Bronchial epithelial cell (primary cell): ENCODE measurements at regions not wholly inside any gene's neighbourhood (a gene's known extent, or its start where the extent isn't known, plus 50 kb on each side); places are given as distances from the start of the nearest gene placed in this dataset.

Experiments
- DNase-seq: peaks from one replicate; pipeline ENCODE4 v3.0.0-alpha.2; 2010; ENCODE audit warnings: low read depth
- FAIRE-seq: peaks from 2 replicates; lab custom pipeline; 2011; peaks lifted over from hg19 to GRCh38; lab: Jason Lieb, UNC
- H3K27me3 ChIP-seq: 2 replicates; pipeline ENCODE4 v1.5.1; 2011; ENCODE audit warnings: low read length; ENCODE audit not compliant: control insufficient read depth, insufficient read depth
- H3K36me3 ChIP-seq: 2 replicates; pipeline ENCODE4 v1.5.1; 2011; ENCODE audit warnings: low read length; ENCODE audit not compliant: control insufficient read depth, insufficient read depth
- H3K4me3 ChIP-seq: 2 replicates; pipeline ENCODE4 v1.5.1; 2011; ENCODE audit warnings: mild to moderate bottlenecking, low read depth, low read length, control low read depth
- TF ChIP-seq, protein P1 (sequence below): IDR thresholded peaks from 2 replicates; pipeline ENCODE4 v1.5.1; 2011; ENCODE audit warnings: mild to moderate bottlenecking, moderate library complexity, low read length, control low read depth, inconsistent platforms; ENCODE audit not compliant: insufficient read depth, severe bottlenecking

DNA sequence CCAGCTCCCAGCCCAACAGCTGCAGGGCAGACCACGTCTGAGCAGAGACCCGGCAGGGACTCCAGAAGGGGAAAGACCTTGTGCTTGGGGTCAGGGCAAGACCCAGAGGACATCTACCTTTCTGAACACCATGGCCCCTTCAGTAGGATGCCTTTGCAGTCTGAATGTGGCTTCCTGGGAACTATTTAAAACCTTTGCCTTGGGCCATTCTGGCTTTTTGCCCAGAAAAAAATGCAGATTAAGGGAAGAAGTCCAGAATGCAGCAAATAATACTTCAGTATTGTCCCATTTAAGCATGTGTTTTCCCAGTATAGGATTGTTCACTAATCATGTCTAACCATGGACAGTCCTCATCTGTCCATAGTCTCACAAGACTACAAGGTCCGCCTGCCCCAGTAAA, 67.5 kb upstream of the ERCC6L2 start:
- no peaks in the 10 kb centered on the region for H3K27me3 ChIP-seq
- H3K4me3 ChIP-seq, result no peak overlapping the region
- TF ChIP-seq, protein P1, sequence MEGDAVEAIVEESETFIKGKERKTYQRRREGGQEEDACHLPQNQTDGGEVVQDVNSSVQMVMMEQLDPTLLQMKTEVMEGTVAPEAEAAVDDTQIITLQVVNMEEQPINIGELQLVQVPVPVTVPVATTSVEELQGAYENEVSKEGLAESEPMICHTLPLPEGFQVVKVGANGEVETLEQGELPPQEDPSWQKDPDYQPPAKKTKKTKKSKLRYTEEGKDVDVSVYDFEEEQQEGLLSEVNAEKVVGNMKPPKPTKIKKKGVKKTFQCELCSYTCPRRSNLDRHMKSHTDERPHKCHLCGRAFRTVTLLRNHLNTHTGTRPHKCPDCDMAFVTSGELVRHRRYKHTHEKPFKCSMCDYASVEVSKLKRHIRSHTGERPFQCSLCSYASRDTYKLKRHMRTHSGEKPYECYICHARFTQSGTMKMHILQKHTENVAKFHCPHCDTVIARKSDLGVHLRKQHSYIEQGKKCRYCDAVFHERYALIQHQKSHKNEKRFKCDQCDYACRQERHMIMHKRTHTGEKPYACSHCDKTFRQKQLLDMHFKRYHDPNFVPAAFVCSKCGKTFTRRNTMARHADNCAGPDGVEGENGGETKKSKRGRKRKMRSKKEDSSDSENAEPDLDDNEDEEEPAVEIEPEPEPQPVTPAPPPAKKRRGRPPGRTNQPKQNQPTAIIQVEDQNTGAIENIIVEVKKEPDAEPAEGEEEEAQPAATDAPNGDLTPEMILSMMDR, result no peak
- no peaks in the 10 kb centered on the region for H3K36me3 ChIP-seq
- peak; percentile 8 for DNase-seq
- no peak for FAIRE-seq

DNA sequence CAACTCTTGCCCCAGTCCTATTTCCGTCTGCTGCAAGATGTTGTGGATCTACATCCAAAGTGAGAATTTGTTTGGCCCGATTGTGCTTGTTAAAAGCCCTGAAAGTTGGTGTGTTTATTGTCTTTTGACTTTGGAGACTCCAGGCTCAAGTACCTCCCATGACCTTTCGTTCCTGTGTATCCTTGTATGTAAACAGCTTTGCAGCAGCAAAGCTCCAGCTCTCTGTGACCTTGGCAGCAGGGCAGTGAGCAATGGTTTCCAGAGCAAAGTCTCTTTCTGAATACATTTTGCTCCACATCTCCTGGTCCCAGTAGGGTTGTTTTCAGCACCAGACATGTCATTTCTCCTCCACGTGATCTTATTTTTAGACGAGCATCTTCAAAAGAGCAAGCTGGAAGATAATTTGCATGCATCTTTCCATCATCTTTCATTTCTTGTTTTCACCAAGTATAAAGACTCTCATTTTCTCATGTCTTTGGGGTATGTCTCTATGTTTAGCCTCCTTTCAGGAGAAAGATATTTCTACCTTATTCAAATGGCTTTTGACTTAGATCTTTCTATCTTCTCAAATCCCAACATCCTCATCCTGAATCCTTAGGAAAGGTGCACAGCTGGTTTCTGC, 68.1 kb upstream of the ERCC6L2 start:
- TF ChIP-seq, protein P1, result no peak
- Histone ChIP-seq H3K36me3 (no peaks in the 10 kb centered on the region), H3K27me3 (no peaks in the 10 kb centered on the region), H3K4me3 (no peak overlapping the region)
- no peak for DNase-seq
- FAIRE-seq, result no peak

DNA sequence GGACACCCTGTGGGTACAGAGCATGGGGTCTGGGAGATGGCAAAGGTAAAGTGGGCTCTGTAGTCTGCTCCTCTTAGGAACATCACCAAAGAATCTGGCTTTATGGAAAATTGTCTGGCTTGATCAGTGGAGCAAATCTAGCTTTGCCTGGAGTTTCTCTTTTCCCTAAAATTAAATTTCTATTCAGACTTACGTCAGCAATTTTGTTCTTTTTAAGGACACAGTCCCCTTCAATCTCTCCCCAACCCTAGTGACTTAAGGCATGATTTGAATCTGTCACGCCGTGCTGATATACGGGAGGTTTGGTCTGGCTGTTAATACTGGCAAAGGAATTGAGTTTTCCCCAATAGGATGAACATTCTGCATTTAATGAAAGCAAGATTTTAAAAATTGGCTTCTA, 72.3 kb upstream of the ERCC6L2 start:
- no peaks in the 10 kb centered on the region for H3K36me3 ChIP-seq
- FAIRE-seq, result no peak
- TF ChIP-seq, protein P1, result no peak
- H3K4me3 ChIP-seq, result no peak overlapping the region
- DNase-seq, result no peak
- H3K27me3 ChIP-seq, result no peaks in the 10 kb centered on the region

DNA sequence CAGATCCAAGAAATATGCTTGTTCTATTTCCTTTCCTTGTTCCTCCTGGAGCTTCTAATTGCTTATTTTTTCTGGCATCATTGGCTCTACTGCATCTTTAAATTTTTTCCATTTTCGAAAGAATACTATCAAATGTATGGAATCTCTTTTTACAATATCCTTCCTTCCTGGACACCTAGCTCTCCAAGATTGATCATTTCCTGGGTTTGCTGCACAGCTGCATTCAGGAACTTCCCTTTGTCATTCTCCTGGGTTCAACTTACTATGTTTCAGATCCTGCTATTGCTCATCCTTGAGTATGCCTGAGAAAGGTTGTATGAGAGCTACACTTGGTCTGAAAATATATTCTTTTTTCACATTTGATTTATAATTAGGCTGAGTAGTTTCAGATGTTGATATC, 73.7 kb upstream of the ERCC6L2 start:
- no peak for FAIRE-seq
- H3K27me3 ChIP-seq, result no peaks in the 10 kb centered on the region
- TF ChIP-seq, protein P1, result no peak
- DNase-seq, result no peak
- no peak overlapping the region for H3K4me3 ChIP-seq
- H3K36me3 ChIP-seq, result no peaks in the 10 kb centered on the region

DNA sequence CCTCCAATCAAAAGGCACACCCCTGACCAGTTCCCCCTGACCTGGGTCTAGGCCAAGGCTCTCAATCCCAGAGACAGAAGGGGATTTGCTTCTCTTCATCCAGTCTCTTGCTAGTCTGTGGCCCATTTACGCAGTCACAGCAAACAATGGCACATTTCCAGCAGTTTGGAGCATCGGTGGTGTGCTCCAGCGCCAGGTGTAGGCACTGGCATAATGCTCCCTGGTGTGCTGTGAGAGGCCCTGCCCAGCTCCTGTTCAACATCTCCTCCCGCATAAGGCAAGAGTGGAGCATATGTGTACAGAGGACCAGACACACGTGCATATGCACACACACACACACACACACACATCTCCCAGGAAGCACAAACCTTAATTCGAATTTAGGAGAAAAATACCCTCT, 79.5 kb upstream of the ERCC6L2 start:
- Histone ChIP-seq H3K27me3 (no peaks in the 10 kb centered on the region), H3K4me3 (no peak overlapping the region), H3K36me3 (no peaks in the 10 kb centered on the region)
- TF ChIP-seq, protein P1, result no peak
- no peak for FAIRE-seq
- no peak for DNase-seq
